HUES64 (cell line): ENCODE measurements at regions not wholly inside any gene's neighbourhood (a gene's known extent, or its start where the extent isn't known, plus 50 kb on each side); places are given as distances from the start of the nearest gene placed in this dataset.

Experiments used
- H3K27ac ChIP-seq: 2 replicates; pipeline ENCODE4 v1.7.0; 2013; ENCODE audit warnings: low read depth, low read length, inconsistent platforms
- H3K27me3 ChIP-seq: 2 replicates; pipeline ENCODE4 v1.6.1; 2013; ENCODE audit warnings: mild to moderate bottlenecking, low read length; ENCODE audit not compliant: insufficient read depth
- H3K36me3 ChIP-seq: 2 replicates; pipeline ENCODE4 v1.6.1; 2013; ENCODE audit warnings: mild to moderate bottlenecking, low read length; ENCODE audit not compliant: insufficient read depth
- H3K4me1 ChIP-seq: 2 replicates; pipeline ENCODE4 v1.6.1; 2013; ENCODE audit warnings: mild to moderate bottlenecking, low read length, moderate library complexity; ENCODE audit not compliant: insufficient read depth
- H3K4me3 ChIP-seq: 2 replicates; pipeline ENCODE4 v1.5.1; 2013; ENCODE audit warnings: mild to moderate bottlenecking, low read length, moderate library complexity
- H3K9ac ChIP-seq: 2 replicates; pipeline ENCODE4 v1.6.1; 2013; ENCODE audit warnings: mild to moderate bottlenecking, low read depth, low read length
- H3K9me3 ChIP-seq: 2 replicates; pipeline ENCODE4 v1.6.1; 2013; ENCODE audit warnings: low read depth, low read length; ENCODE audit not compliant: insufficient read depth
- WGBS: fragments of 150-250, 120-280 bp; methylation state at CpG from one replicate; pipeline ENCODE4 v1.1.7; 2013; ENCODE audit warnings: missing lambda C conversion rate; 5-methylcytosine and 5-hydroxymethylcytosine counted together

GRCh38 chr5:123273984-123274383 lies 149.2 kb downstream of the CEP120 start:
- 65% methylated on average over 3 of the region's 3 CpGs for WGBS
- Histone ChIP-seq H3K9me3 (no peaks in the 10 kb centered on the region), H3K4me1 (no peaks in the 10 kb centered on the region), H3K4me3 (no peak overlapping the region), H3K27me3 (no peaks in the 10 kb centered on the region), H3K27ac (no peak overlapping the region), H3K9ac (no peak overlapping the region), H3K36me3 (no peaks in the 10 kb centered on the region)

GRCh38 chr5:123273095-123273494 lies 150.1 kb downstream of the CEP120 start:
- H3K9me3 ChIP-seq: no peaks in the 10 kb centered on the region
- H3K36me3 ChIP-seq: no peaks in the 10 kb centered on the region
- no peaks in the 10 kb centered on the region for H3K4me1 ChIP-seq
- H3K27ac ChIP-seq: no peak overlapping the region
- no peak overlapping the region for H3K4me3 ChIP-seq
- 93% methylated on average over 2 of the region's 2 CpGs for WGBS
- H3K9ac ChIP-seq: no peak overlapping the region
- H3K27me3 ChIP-seq: no peaks in the 10 kb centered on the region

GRCh38 chr5:123269851-123270250 lies 153.4 kb downstream of the CEP120 start:
- no peaks in the 10 kb centered on the region for H3K27me3 ChIP-seq
- WGBS: 86% methylated on average over 7 of the region's 7 CpGs
- no peaks in the 10 kb centered on the region for H3K36me3 ChIP-seq
- H3K4me3 ChIP-seq: no peak overlapping the region
- H3K9ac ChIP-seq: no peak overlapping the region
- no peaks in the 10 kb centered on the region for H3K9me3 ChIP-seq
- H3K27ac ChIP-seq: no peak overlapping the region
- H3K4me1 ChIP-seq: no peaks in the 10 kb centered on the region

DNA sequence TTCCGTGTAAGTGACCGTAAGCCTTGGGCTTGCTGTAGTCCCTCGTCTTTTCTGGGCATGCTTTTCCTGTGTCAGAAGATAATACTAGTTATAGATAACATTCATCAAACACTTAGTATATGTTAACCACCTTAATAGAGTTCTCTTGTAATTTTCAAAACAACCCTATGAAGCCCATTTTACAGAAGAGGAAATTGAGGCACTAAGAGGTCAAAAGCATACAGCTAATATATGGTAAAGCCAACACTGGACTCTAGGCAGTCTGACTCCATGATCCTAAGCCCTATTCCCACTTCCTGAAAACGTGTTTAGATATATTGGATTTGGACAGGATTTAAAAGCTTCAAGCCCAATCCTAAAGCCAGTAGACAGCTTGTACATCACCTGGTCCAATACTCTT lies 153.8 kb downstream of the CEP120 start:
- no peak overlapping the region for H3K27ac ChIP-seq
- no peaks in the 10 kb centered on the region for H3K27me3 ChIP-seq
- H3K4me1 ChIP-seq: no peaks in the 10 kb centered on the region
- WGBS: 90% methylated on average over 4 of the region's 4 CpGs
- no peaks in the 10 kb centered on the region for H3K36me3 ChIP-seq
- H3K9me3 ChIP-seq: no peaks in the 10 kb centered on the region
- no peak overlapping the region for H3K4me3 ChIP-seq
- H3K9ac ChIP-seq: no peak overlapping the region

- Histone ChIP-seq H3K4me3 (no peak overlapping the region), H3K9me3 (no peaks in the 10 kb centered on the region), H3K27ac (no peak overlapping the region), H3K4me1 (peaks cover 16% of the 10 kb centered on the region; the same call in 1 of the 2 replicates), H3K27me3 (no peaks in the 10 kb centered on the region), H3K36me3 (no peaks in the 10 kb centered on the region), H3K9ac (no peak overlapping the region)
These were observed 156.8 kb downstream of the CEP120 start for GRCh38 chr5:123266365-123266764.

DNA sequence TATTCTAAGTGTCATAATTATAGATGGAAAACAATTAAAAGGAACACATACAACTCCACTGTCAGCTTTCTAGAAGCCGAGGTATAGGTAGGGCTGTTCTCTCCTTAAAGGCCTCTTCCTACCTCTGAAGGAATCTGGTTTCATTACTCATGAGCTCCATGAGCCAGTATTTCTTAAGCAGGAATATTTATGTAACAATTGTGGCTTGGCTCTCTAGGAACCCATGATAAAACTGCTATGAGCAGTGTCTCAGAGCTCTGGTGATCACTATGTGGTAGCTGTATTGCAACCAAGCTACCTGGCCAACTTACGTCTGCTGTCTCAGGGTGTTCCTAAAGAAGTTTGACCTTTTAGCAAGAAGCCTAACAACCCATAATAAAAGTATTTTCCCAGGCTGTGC lies 157.7 kb downstream of the CEP120 start:
- Histone ChIP-seq H3K9me3 (no peaks in the 10 kb centered on the region), H3K36me3 (no peaks in the 10 kb centered on the region), H3K4me3 (no peak overlapping the region), H3K9ac (no peak overlapping the region), H3K4me1 (peaks cover 16% of the 10 kb centered on the region; the same call in 1 of the 2 replicates), H3K27me3 (no peaks in the 10 kb centered on the region), H3K27ac (no peak overlapping the region)
- 96% methylated on average over 2 of the region's 2 CpGs for WGBS

GRCh38 chr5:123264394-123264793 lies 158.8 kb downstream of the CEP120 start:
- Histone ChIP-seq H3K27me3 (no peaks in the 10 kb centered on the region), H3K4me1 (peaks cover 16% of the 10 kb centered on the region; the same call in 1 of the 2 replicates), H3K9me3 (no peaks in the 10 kb centered on the region), H3K4me3 (no peak overlapping the region), H3K27ac (no peak overlapping the region), H3K9ac (no peak overlapping the region), H3K36me3 (no peaks in the 10 kb centered on the region)
- WGBS: no CpG with 5 or more reads among the region's 2 CpGs

DNA sequence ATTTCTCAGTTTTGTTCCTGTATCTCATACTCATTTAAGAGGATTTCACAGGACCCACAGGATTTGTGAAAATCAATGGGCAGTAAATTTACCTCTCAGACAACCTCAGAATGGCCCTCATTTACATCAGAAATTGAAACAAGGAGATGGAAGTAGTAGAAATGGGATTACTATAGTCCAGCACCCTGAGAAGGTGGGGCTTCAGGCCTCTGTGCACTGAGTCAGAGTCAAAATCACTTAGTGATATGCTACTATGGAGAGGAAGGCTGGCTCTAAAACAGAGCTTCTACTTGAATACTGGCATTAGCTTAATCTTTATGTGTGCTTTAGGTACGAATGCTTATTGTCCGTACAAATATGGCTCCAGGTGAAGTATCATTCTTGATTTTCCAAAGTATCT lies 159.3 kb downstream of the CEP120 start:
- peaks cover 16% of the 10 kb centered on the region; the same call in 1 of the 2 replicates for H3K4me1 ChIP-seq
- H3K9me3 ChIP-seq: no peaks in the 10 kb centered on the region
- H3K36me3 ChIP-seq: no peaks in the 10 kb centered on the region
- no peaks in the 10 kb centered on the region for H3K27me3 ChIP-seq
- H3K9ac ChIP-seq: no peak overlapping the region
- no peak overlapping the region for H3K4me3 ChIP-seq
- no peak overlapping the region for H3K27ac ChIP-seq
- WGBS: 80% methylated on average over 1 of the region's 2 CpGs

DNA sequence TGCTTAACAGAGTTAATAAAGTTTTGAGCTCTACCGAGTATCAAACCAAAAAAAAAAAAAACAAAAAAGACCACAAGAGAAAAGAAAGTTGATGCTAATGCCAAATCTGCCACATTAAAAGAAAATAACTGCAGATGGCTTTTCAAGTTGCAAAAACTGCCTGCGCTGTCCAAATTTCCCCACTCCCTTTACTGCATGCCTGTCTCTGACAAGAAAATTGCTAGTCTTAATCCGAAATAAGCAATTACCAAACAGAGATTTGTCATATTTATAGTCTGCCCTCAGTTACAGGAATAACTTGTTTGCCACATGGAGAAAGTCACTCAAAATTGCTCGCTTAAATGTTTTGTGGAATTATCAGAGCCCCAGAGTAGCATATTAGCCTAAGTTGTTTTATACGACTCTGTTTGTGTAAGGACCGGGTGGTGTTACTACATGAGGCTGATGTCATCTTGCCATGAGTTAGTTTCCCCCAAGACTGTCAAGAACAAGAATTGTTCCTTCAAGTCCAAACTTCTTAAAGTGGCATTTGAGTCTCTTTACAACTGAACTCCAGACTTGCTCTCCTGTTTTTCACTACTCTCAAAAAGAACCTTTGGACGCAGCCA lies 160.9 kb downstream of the CEP120 start:
- peaks cover 16% of the 10 kb centered on the region; the same call in 1 of the 2 replicates for H3K4me1 ChIP-seq

GRCh38 chr5:123261752-123262151 lies 161.5 kb downstream of the CEP120 start:
- Histone ChIP-seq H3K36me3 (no peaks in the 10 kb centered on the region), H3K4me1 (peaks cover 16% of the 10 kb centered on the region; the same call in 1 of the 2 replicates)

More for the DNA sequence above, 160.9 kb downstream of the CEP120 start:
- WGBS: 95% methylated on average over 7 of the region's 7 CpGs
- Histone ChIP-seq H3K27me3 (no peaks in the 10 kb centered on the region), H3K9ac (no peak overlapping the region), H3K9me3 (no peaks in the 10 kb centered on the region; the same call in 1 of the 2 replicates), H3K4me3 (no peak overlapping the region), H3K27ac (no peak overlapping the region), H3K36me3 (no peaks in the 10 kb centered on the region)

GRCh38 chr5:123249446-123249845 lies 160.4 kb downstream of the PRDM6 start:
- Histone ChIP-seq H3K27ac (no peak overlapping the region), H3K9ac (no peak overlapping the region), H3K36me3 (no peaks in the 10 kb centered on the region), H3K27me3 (no peaks in the 10 kb centered on the region), H3K4me1 (no peaks in the 10 kb centered on the region), H3K9me3 (no peaks in the 10 kb centered on the region), H3K4me3 (no peak overlapping the region)
- WGBS: 100% methylated on average over 1 of the region's 2 CpGs

More at GRCh38 chr5:123261752-123262151, 161.5 kb downstream of the CEP120 start:
- peaks cover 4% of the 10 kb centered on the region; the same call in 1 of the 2 replicates for H3K9me3 ChIP-seq
- no peak overlapping the region for H3K9ac ChIP-seq
- H3K27ac ChIP-seq: no peak overlapping the region
- no peaks in the 10 kb centered on the region for H3K27me3 ChIP-seq
- WGBS: 83% methylated on average over 1 of the region's 1 CpG
- H3K4me3 ChIP-seq: no peak overlapping the region

DNA sequence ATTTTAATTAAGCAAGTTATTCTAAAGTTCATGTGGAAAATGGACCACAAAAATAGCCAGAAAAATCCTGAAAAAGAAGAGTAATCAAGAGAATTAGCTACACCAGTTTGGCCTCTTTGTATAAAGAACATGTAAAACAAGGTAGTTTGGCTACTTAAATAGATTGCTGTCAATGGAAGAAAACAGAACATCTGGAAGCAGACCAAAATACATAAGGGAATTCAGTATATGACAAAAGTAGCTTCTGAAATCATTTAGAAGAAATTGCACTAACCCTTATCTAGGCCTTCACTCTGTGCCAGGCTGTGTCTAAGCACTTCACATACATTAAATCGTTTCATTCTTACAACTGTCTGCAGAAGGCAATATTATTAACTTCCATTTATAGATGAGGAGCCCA lies 156.6 kb downstream of the PRDM6 start:
- 90% methylated on average over 1 of the region's 1 CpG for WGBS
- Histone ChIP-seq H3K4me3 (no peak overlapping the region), H3K27ac (no peak overlapping the region), H3K9me3 (0 out of 2 replicates have a peak, but pooled peaks cover 3% of the 10 kb centered on the region), H3K36me3 (no peaks in the 10 kb centered on the region), H3K9ac (no peak overlapping the region), H3K27me3 (no peaks in the 10 kb centered on the region), H3K4me1 (no peaks in the 10 kb centered on the region)
